ENCODE measurements at regions not wholly inside any gene's neighbourhood (a gene's known extent, or its start where the extent isn't known, plus 50 kb on each side); places are given as distances from the start of the nearest gene placed in this dataset.

DNA sequence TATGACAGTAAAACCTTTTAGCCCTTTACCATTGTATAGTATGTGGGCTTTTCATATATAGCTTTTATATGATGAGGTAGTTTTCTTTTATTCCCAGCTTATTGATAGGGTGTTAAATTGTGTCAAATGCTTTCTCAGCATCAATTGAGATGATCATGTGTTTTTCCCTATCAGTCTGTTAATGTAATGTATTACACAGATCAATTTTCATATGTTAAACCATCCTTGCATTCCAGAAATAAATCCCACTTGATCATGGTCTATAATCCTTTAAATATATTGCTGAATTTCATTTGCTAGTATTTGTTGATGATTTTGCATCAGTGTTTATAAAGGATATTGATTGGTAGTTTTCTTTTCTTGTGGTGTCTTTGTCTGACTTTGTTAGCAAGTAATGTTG is 603.9 kb downstream of the TRHDE start:
- Histone ChIP-seq H3K9me3 (ENCODE audit: low read depth, low read length) (peaks cover 2% of the 10 kb centered on the region), H3K4me2 (ENCODE audit: insufficient read depth, low read length) (no peak overlapping the region), H3K4me1 (ENCODE audit: insufficient read depth, low read length) (no peaks in the 10 kb centered on the region), H3K79me2 (ENCODE audit: insufficient read depth, low read length) (no peaks in the 10 kb centered on the region), H3K36me3 (ENCODE audit: insufficient read depth, low read length) (no peaks in the 10 kb centered on the region), H3K4me3 (ENCODE audit: insufficient read depth, low read length) (no peak overlapping the region), H4K20me1 (ENCODE audit: insufficient read depth, low read length) (no peaks in the 10 kb centered on the region), H2AFZ (ENCODE audit: low read length) (no peak overlapping the region), H3K27ac (ENCODE audit: low read depth, low read length) (no peak overlapping the region), H3K27me3 (ENCODE audit: insufficient read depth, low read length) (no peaks in the 10 kb centered on the region)
- no peak for DNase-seq (ENCODE audit: insufficient read length, low spot score, missing footprints)
- TF ChIP-seq, protein P1, sequence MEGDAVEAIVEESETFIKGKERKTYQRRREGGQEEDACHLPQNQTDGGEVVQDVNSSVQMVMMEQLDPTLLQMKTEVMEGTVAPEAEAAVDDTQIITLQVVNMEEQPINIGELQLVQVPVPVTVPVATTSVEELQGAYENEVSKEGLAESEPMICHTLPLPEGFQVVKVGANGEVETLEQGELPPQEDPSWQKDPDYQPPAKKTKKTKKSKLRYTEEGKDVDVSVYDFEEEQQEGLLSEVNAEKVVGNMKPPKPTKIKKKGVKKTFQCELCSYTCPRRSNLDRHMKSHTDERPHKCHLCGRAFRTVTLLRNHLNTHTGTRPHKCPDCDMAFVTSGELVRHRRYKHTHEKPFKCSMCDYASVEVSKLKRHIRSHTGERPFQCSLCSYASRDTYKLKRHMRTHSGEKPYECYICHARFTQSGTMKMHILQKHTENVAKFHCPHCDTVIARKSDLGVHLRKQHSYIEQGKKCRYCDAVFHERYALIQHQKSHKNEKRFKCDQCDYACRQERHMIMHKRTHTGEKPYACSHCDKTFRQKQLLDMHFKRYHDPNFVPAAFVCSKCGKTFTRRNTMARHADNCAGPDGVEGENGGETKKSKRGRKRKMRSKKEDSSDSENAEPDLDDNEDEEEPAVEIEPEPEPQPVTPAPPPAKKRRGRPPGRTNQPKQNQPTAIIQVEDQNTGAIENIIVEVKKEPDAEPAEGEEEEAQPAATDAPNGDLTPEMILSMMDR (IDR thresholded peaks at IDR 0.05; ENCODE audit: extremely low read depth, low read depth, low read length), result no peak

- TF ChIP-seq, protein P1 (IDR thresholded peaks at IDR 0.05; ENCODE audit: extremely low read depth, low read depth, low read length), result no peak
- Histone ChIP-seq H3K79me2 (ENCODE audit: insufficient read depth, low read length) (no peaks in the 10 kb centered on the region), H3K4me3 (ENCODE audit: insufficient read depth, low read length) (no peak overlapping the region), H4K20me1 (ENCODE audit: insufficient read depth, low read length) (no peaks in the 10 kb centered on the region), H2AFZ (ENCODE audit: low read length) (no peak overlapping the region), H3K4me1 (ENCODE audit: insufficient read depth, low read length) (no peaks in the 10 kb centered on the region), H3K36me3 (ENCODE audit: insufficient read depth, low read length) (no peaks in the 10 kb centered on the region), H3K9me3 (ENCODE audit: low read depth, low read length) (no peaks in the 10 kb centered on the region), H3K27ac (ENCODE audit: low read depth, low read length) (no peak overlapping the region), H3K4me2 (ENCODE audit: insufficient read depth, low read length) (no peak overlapping the region), H3K27me3 (ENCODE audit: insufficient read depth, low read length) (no peaks in the 10 kb centered on the region)
- no peak for DNase-seq (ENCODE audit: insufficient read length, low spot score, missing footprints)
These were observed 616.5 kb downstream of the TRHDE start for GRCh38 chr12:72888693-72889092.

GRCh38 chr12:72889791-72890190 is 617.6 kb downstream of the TRHDE start:
- no peak overlapping the region for H2AFZ ChIP-seq (ENCODE audit: low read length)
- DNase-seq (ENCODE audit: insufficient read length, low spot score, missing footprints), result no peak
- no peak overlapping the region for H3K4me3 ChIP-seq (ENCODE audit: insufficient read depth, low read length)
- no peaks in the 10 kb centered on the region for H3K36me3 ChIP-seq (ENCODE audit: insufficient read depth, low read length)
- no peaks in the 10 kb centered on the region for H3K4me1 ChIP-seq (ENCODE audit: insufficient read depth, low read length)
- H3K4me2 ChIP-seq (ENCODE audit: insufficient read depth, low read length), result no peak overlapping the region
- H4K20me1 ChIP-seq (ENCODE audit: insufficient read depth, low read length), result no peaks in the 10 kb centered on the region
- H3K27ac ChIP-seq (ENCODE audit: low read depth, low read length), result no peak overlapping the region
- H3K9me3 ChIP-seq (ENCODE audit: low read depth, low read length), result no peaks in the 10 kb centered on the region
- H3K79me2 ChIP-seq (ENCODE audit: insufficient read depth, low read length), result no peaks in the 10 kb centered on the region
- TF ChIP-seq, protein P1 (IDR thresholded peaks at IDR 0.05; ENCODE audit: extremely low read depth, low read depth, low read length), result no peak
- no peaks in the 10 kb centered on the region for H3K27me3 ChIP-seq (ENCODE audit: insufficient read depth, low read length)

DNA sequence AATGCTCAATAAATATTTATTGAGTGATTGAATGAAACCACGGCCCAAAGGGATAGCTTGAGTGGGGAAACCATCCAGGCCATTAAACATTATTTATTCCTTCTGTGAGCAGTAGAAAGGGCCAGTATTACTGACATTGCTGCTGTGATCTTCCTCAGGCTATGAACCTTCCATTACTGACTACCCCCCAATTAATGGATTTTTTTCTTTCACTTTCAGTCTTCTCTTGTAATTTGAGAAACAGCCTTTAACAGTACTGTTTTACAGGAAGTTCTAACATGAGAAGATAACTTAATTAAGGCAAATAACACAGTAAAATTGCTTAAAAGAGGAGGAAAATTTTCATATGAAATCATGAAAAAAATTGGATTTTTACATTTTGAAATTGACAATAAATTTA is 629.5 kb downstream of the TRHDE start:
- Histone ChIP-seq H3K27ac (ENCODE audit: low read depth, low read length) (no peak overlapping the region), H3K4me2 (ENCODE audit: insufficient read depth, low read length) (no peak overlapping the region), H4K20me1 (ENCODE audit: insufficient read depth, low read length) (no peaks in the 10 kb centered on the region), H3K79me2 (ENCODE audit: insufficient read depth, low read length) (no peaks in the 10 kb centered on the region), H2AFZ (ENCODE audit: low read length) (no peak overlapping the region), H3K27me3 (ENCODE audit: insufficient read depth, low read length) (no peaks in the 10 kb centered on the region), H3K4me1 (ENCODE audit: insufficient read depth, low read length) (no peaks in the 10 kb centered on the region), H3K36me3 (ENCODE audit: insufficient read depth, low read length) (no peaks in the 10 kb centered on the region), H3K9me3 (ENCODE audit: low read depth, low read length) (no peaks in the 10 kb centered on the region), H3K4me3 (ENCODE audit: insufficient read depth, low read length) (no peak overlapping the region)
- TF ChIP-seq, protein P1 (IDR thresholded peaks at IDR 0.05; ENCODE audit: extremely low read depth, low read depth, low read length), result no peak
- DNase-seq (ENCODE audit: insufficient read length, low spot score, missing footprints), result no peak

All from osteoblast (primary cell).